ENCODE measurements at regions not wholly inside any gene's neighbourhood (a gene's known extent, or its start where the extent isn't known, plus 50 kb on each side); places are given as distances from the start of the nearest gene placed in this dataset.

DNA sequence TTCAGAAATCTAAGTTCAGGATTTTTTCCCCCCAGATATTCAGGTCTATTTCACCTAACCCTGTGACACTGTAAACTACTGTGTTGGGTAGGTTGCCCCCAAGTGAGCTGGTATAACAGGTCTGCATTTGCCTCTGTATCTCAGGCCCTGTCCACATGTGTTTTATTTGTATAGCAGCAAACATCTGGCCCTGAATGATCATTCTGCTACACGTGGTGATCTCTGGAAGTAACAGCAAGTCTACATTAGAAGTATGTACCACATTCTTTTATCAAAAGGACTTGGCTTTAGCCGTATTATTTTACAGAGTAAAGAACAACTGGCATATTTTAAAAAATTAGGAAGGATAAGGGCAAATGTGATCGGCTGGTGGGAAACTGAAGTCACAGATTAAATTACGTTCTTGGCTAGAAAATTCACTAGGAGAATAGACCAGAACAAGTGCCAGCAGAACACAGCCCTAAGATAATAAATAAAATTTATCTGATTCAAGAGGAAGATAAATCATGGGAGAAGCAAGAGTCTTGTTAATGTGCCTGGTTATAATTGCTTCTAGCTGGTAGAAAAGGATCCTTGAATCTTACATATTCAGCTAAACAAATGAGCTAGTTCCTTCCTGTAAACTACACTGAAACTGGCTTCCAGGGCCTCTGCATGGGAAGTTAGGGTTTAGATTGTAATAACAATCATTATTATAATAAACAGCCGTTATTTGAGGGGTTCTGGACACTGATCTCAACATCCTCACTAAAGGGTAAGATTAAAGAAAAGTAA, 192.1 kb downstream of the SAMD5 start:
- TF ChIP-seq SUZ12 (IDR thresholded peaks at IDR 0.05; ENCODE audit: extremely low read depth, insufficient read depth, insufficient read length) (no peak), ZNF274 (IDR thresholded peaks at IDR 0.05; ENCODE audit: low read depth, low read length) (no peak), YY1 (IDR thresholded peaks at IDR 0.05; ENCODE audit: insufficient read depth, insufficient read length) (no peak)
- H3K9me3 ChIP-seq (ENCODE audit: insufficient read depth, low read length), result no peaks in the 10 kb centered on the region
- no peaks in the 10 kb centered on the region for H3K36me3 ChIP-seq (ENCODE audit: insufficient read depth, insufficient read length, low read length)
- no peaks in the 10 kb centered on the region for H3K4me1 ChIP-seq (ENCODE audit: insufficient read depth, insufficient read length)
- DNase-seq (ENCODE audit: low read depth, low spot score), result no peak
- no peaks in the 10 kb centered on the region for H3K27me3 ChIP-seq (ENCODE audit: insufficient read depth, insufficient read length)
- no peak overlapping the region for H3K4me3 ChIP-seq (ENCODE audit: insufficient read length, low read depth)
- no peak overlapping the region for H3K9ac ChIP-seq (ENCODE audit: insufficient read length, low read depth)

DNA sequence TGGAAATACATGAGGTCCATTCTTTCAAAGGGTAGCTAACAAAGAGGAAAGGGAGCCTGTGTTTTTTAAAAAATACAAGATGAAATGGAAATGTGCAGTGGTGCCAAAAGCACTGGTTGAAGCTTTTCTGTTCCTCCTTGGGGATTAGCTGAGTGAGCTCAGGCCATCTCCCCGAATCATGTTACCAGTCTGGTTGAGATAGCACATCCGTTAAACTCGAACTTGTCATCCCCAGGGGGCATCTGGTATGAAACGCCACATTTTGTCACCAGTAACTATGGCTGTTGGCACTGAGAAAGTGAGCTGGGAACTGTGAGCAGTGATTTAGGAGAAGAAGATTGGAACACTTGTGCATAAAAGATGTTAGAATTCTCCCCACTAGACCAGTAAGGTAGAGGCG, 196.2 kb downstream of the SAMD5 start:
- no peaks in the 10 kb centered on the region for H3K9me3 ChIP-seq (ENCODE audit: insufficient read depth, low read length)

DNA sequence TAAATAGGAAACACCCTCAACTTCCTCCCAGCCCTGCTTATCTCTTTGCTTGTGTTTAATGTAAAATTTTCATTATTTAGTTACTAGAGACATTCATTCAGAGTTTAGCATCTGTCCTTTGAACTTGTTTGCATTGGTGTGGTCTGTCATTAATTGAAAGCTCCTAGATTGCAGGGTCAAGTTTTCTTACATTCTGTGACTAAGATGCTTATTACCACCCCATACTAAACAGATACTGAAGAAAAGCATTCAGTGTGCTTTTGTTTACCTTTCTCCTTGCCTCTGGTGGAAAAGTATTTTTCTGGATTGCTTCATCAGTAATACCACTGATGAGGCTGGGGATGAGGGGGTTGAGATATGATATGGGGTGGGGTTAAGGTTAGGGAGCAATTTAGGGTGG, 199.0 kb downstream of the SAMD5 start:
- Histone ChIP-seq H3K27me3 (ENCODE audit: insufficient read depth, insufficient read length) (no peaks in the 10 kb centered on the region), H3K9me3 (ENCODE audit: insufficient read depth, low read length) (no peaks in the 10 kb centered on the region; the same call in 1 of the 2 replicates), H3K9ac (ENCODE audit: insufficient read length, low read depth) (no peak overlapping the region), H3K4me3 (ENCODE audit: insufficient read length, low read depth) (no peak overlapping the region), H3K36me3 (ENCODE audit: insufficient read depth, insufficient read length, low read length) (no peaks in the 10 kb centered on the region), H3K4me1 (ENCODE audit: insufficient read depth, insufficient read length) (no peaks in the 10 kb centered on the region)
- TF ChIP-seq ZNF274 (IDR thresholded peaks at IDR 0.05; ENCODE audit: low read depth, low read length), result no peak
- TF ChIP-seq YY1 (IDR thresholded peaks at IDR 0.05; ENCODE audit: insufficient read depth, insufficient read length), result no peak
- TF ChIP-seq SUZ12 (IDR thresholded peaks at IDR 0.05; ENCODE audit: extremely low read depth, insufficient read depth, insufficient read length), result no peak
- no peak for DNase-seq (ENCODE audit: low read depth, low spot score)

More for the DNA sequence above, 196.2 kb downstream of the SAMD5 start:
- H3K9ac ChIP-seq (ENCODE audit: insufficient read length, low read depth), result no peak overlapping the region
- H3K27me3 ChIP-seq (ENCODE audit: insufficient read depth, insufficient read length), result no peaks in the 10 kb centered on the region
- no peak for DNase-seq (ENCODE audit: low read depth, low spot score)
- no peaks in the 10 kb centered on the region for H3K4me1 ChIP-seq (ENCODE audit: insufficient read depth, insufficient read length)
- no peak overlapping the region for H3K4me3 ChIP-seq (ENCODE audit: insufficient read length, low read depth)
- H3K36me3 ChIP-seq (ENCODE audit: insufficient read depth, insufficient read length, low read length), result no peaks in the 10 kb centered on the region
- TF ChIP-seq ZNF274 (IDR thresholded peaks at IDR 0.05; ENCODE audit: low read depth, low read length) (no peak), SUZ12 (IDR thresholded peaks at IDR 0.05; ENCODE audit: extremely low read depth, insufficient read depth, insufficient read length) (no peak), YY1 (IDR thresholded peaks at IDR 0.05; ENCODE audit: insufficient read depth, insufficient read length) (no peak)

DNA sequence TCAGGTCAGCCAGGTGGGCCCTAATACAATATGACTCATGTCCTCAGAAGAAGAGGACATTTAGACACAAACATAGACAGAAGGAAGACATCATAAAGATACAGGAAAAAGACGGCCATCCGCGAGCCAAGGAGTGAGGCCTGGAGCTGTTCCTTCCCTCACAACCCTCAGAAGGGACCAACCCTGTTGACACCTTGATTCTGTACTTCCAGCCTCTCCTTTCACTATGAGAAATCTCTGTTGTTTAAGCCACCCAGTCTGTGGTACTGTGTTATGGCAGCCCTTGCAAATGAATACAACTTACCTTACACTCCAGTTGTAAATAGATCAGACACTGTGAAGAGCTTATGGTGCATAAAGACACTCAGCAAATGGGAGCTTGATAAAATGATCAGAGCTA, 199.7 kb downstream of the SAMD5 start:
- H3K36me3 ChIP-seq (ENCODE audit: insufficient read depth, insufficient read length, low read length), result no peaks in the 10 kb centered on the region
- H3K27me3 ChIP-seq (ENCODE audit: insufficient read depth, insufficient read length), result no peaks in the 10 kb centered on the region
- no peaks in the 10 kb centered on the region; the same call in 1 of the 2 replicates for H3K9me3 ChIP-seq (ENCODE audit: insufficient read depth, low read length)
- H3K9ac ChIP-seq (ENCODE audit: insufficient read length, low read depth), result no peak overlapping the region
- no peak for DNase-seq (ENCODE audit: low read depth, low spot score)
- H3K4me3 ChIP-seq (ENCODE audit: insufficient read length, low read depth), result no peak overlapping the region
- no peak for TF ChIP-seq SUZ12 (IDR thresholded peaks at IDR 0.05; ENCODE audit: extremely low read depth, insufficient read depth, insufficient read length)
- no peak for TF ChIP-seq ZNF274 (IDR thresholded peaks at IDR 0.05; ENCODE audit: low read depth, low read length)
- no peak for TF ChIP-seq YY1 (IDR thresholded peaks at IDR 0.05; ENCODE audit: insufficient read depth, insufficient read length)
- no peaks in the 10 kb centered on the region for H3K4me1 ChIP-seq (ENCODE audit: insufficient read depth, insufficient read length)

GRCh38 chr6:147709396-147710272, 201.1 kb downstream of the SAMD5 start:
- TF ChIP-seq ZNF274 (IDR thresholded peaks at IDR 0.05; ENCODE audit: low read depth, low read length) (no peak), YY1 (IDR thresholded peaks at IDR 0.05; ENCODE audit: insufficient read depth, insufficient read length) (no peak), SUZ12 (IDR thresholded peaks at IDR 0.05; ENCODE audit: extremely low read depth, insufficient read depth, insufficient read length) (no peak)
- H3K36me3 ChIP-seq (ENCODE audit: insufficient read depth, insufficient read length, low read length), result no peaks in the 10 kb centered on the region
- H3K9ac ChIP-seq (ENCODE audit: insufficient read length, low read depth), result no peak overlapping the region
- H3K4me3 ChIP-seq (ENCODE audit: insufficient read length, low read depth), result no peak overlapping the region
- H3K27me3 ChIP-seq (ENCODE audit: insufficient read depth, insufficient read length), result no peaks in the 10 kb centered on the region
- H3K9me3 ChIP-seq (ENCODE audit: insufficient read depth, low read length), result no peaks in the 10 kb centered on the region; the same call in 1 of the 2 replicates
- no peaks in the 10 kb centered on the region for H3K4me1 ChIP-seq (ENCODE audit: insufficient read depth, insufficient read length)
- no peak for DNase-seq (ENCODE audit: low read depth, low spot score)

DNA sequence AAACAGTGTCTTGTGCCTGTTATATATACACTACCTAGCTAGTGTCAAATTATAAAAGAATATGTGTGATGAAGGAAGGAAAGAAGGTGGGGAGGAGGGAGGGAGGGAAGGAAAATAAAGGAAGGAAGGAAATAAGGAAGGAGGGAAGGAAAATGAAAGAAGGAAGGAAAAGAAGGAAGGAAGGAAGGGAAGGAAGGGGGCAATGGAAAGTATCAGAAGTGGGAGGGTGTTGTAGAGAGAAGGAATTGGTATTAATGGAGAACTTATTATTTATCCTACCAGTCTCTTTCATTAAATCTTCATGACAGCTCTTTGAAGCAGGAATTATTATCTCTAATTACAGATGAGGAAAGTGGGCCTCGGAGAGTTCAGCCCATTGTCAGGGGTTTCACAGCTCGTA, 202.4 kb downstream of the SAMD5 start:
- Histone ChIP-seq H3K36me3 (ENCODE audit: insufficient read depth, insufficient read length, low read length) (no peaks in the 10 kb centered on the region), H3K9me3 (ENCODE audit: insufficient read depth, low read length) (no peaks in the 10 kb centered on the region; the same call in 1 of the 2 replicates), H3K4me3 (ENCODE audit: insufficient read length, low read depth) (no peak overlapping the region), H3K27me3 (ENCODE audit: insufficient read depth, insufficient read length) (no peaks in the 10 kb centered on the region), H3K9ac (ENCODE audit: insufficient read length, low read depth) (no peak overlapping the region), H3K4me1 (ENCODE audit: insufficient read depth, insufficient read length) (no peaks in the 10 kb centered on the region)
- TF ChIP-seq YY1 (IDR thresholded peaks at IDR 0.05; ENCODE audit: insufficient read depth, insufficient read length) (no peak), ZNF274 (IDR thresholded peaks at IDR 0.05; ENCODE audit: low read depth, low read length) (no peak), SUZ12 (IDR thresholded peaks at IDR 0.05; ENCODE audit: extremely low read depth, insufficient read depth, insufficient read length) (no peak)
- DNase-seq (ENCODE audit: low read depth, low spot score), result no peak

GRCh38 chr6:147711476-147711875, 203.0 kb downstream of the SAMD5 start:
- no peak for DNase-seq (ENCODE audit: low read depth, low spot score)
- Histone ChIP-seq H3K4me3 (ENCODE audit: insufficient read length, low read depth) (no peak overlapping the region), H3K36me3 (ENCODE audit: insufficient read depth, insufficient read length, low read length) (no peaks in the 10 kb centered on the region), H3K27me3 (ENCODE audit: insufficient read depth, insufficient read length) (no peaks in the 10 kb centered on the region), H3K9me3 (ENCODE audit: insufficient read depth, low read length) (no peaks in the 10 kb centered on the region; the same call in 1 of the 2 replicates), H3K9ac (ENCODE audit: insufficient read length, low read depth) (no peak overlapping the region), H3K4me1 (ENCODE audit: insufficient read depth, insufficient read length) (no peaks in the 10 kb centered on the region)
- TF ChIP-seq ZNF274 (IDR thresholded peaks at IDR 0.05; ENCODE audit: low read depth, low read length) (no peak), YY1 (IDR thresholded peaks at IDR 0.05; ENCODE audit: insufficient read depth, insufficient read length) (no peak), SUZ12 (IDR thresholded peaks at IDR 0.05; ENCODE audit: extremely low read depth, insufficient read depth, insufficient read length) (no peak)

Measured in NT2/D1 (cell line).